SW 1271 (cell line): ENCODE measurements at regions not wholly inside any gene's neighbourhood (a gene's known extent, or its start where the extent isn't known, plus 50 kb on each side); places are given as distances from the start of the nearest gene placed in this dataset.
A peak's percentile ranks its signal among the peaks of the same experiment; 100 is the strongest.

Experiments
- DNase-seq, 2 experiments: peaks; one replicate each; lab custom pipeline; 2025; lab: John Stamatoyannopoulos, UW

GRCh38 chr18:55120896-55121295, 161.6 kb upstream of the CCDC68 start:
- DNase-seq = no peak

GRCh38 chr18:55119434-55119833, 160.2 kb upstream of the CCDC68 start:
- DNase-seq = no peak

GRCh38 chr18:55119016-55119415, 159.8 kb upstream of the CCDC68 start:
- no peak for DNase-seq

GRCh38 chr18:55116863-55117262, 157.6 kb upstream of the CCDC68 start:
- DNase-seq = no peak

GRCh38 chr18:55115606-55116005, 156.3 kb upstream of the CCDC68 start:
- DNase-seq = no peak

GRCh38 chr18:55114876-55115275, 155.6 kb upstream of the CCDC68 start:
- DNase-seq = no peak

GRCh38 chr18:55113800-55114199, 154.5 kb upstream of the CCDC68 start:
- DNase-seq = no peak

GRCh38 chr18:55111271-55111670, 152.0 kb upstream of the CCDC68 start:
- no peak for DNase-seq

GRCh38 chr18:55110436-55110835, 151.2 kb upstream of the CCDC68 start:
- DNase-seq = no peak

- no peak for DNase-seq
These were observed 150.7 kb upstream of the CCDC68 start for GRCh38 chr18:55109818-55110414.

GRCh38 chr18:55106906-55107305, 147.6 kb upstream of the CCDC68 start:
- no peak for DNase-seq

- no peak for DNase-seq
These were observed 147.2 kb upstream of the CCDC68 start for GRCh38 chr18:55106466-55106865.

GRCh38 chr18:55105873-55106272, 146.6 kb upstream of the CCDC68 start:
- DNase-seq = no peak

GRCh38 chr18:55102958-55103456, 143.7 kb upstream of the CCDC68 start:
- no peak for DNase-seq

GRCh38 chr18:55102501-55102900, 143.2 kb upstream of the CCDC68 start:
- no peak for DNase-seq

- no peak for DNase-seq
These were observed 142.2 kb upstream of the CCDC68 start for GRCh38 chr18:55101458-55101824.

GRCh38 chr18:55100817-55101457, 141.7 kb upstream of the CCDC68 start:
- DNase-seq = peak in 1 of 2 experiments; percentile 48

- no peak for DNase-seq
These were observed 138.4 kb upstream of the CCDC68 start for GRCh38 chr18:55097456-55098170.

GRCh38 chr18:55096263-55096951, 137.1 kb upstream of the CCDC68 start:
- peak in 1 of 2 experiments; percentile 32 for DNase-seq

GRCh38 chr18:55095584-55095983, 136.3 kb upstream of the CCDC68 start:
- DNase-seq = no peak

- no peak for DNase-seq
These were observed 134.5 kb upstream of the CCDC68 start for GRCh38 chr18:55093808-55094207.

- no peak for DNase-seq
These were observed 134.0 kb upstream of the CCDC68 start for GRCh38 chr18:55093295-55093694.

GRCh38 chr18:55092166-55092565, 132.9 kb upstream of the CCDC68 start:
- DNase-seq = no peak
